ENCODE measurements at regions not wholly inside any gene's neighbourhood (a gene's known extent, or its start where the extent isn't known, plus 50 kb on each side); places are given as distances from the start of the nearest gene placed in this dataset.

GRCh38 chr5:130260481-130260880 lies 356.2 kb downstream of the CHSY3 start:
- DNase-seq (ENCODE audit: low read depth in 2 of 2) = no peak

GRCh38 chr5:130251931-130252330 lies 347.7 kb downstream of the CHSY3 start:
- no peak for DNase-seq (ENCODE audit: low read depth in 2 of 2)

- no peak for DNase-seq (ENCODE audit: low read depth in 2 of 2)
Observed at GRCh38 chr5:130243641-130244040, 339.4 kb downstream of the CHSY3 start.

GRCh38 chr5:130237721-130238120 lies 333.5 kb downstream of the CHSY3 start:
- DNase-seq (ENCODE audit: low read depth in 2 of 2) = no peak
